Esophagus muscularis mucosa (tissue), 3 donors: ENCODE measurements at regions not wholly inside any gene's neighbourhood (a gene's known extent, or its start where the extent isn't known, plus 50 kb on each side); places are given as distances from the start of the nearest gene placed in this dataset.
"Not testable (repeated sequence)": the region's sequence is repeated elsewhere in the genome, so short reads cannot be mapped to it uniquely, and the experiment has no call there.

Experiments used
- CTCF ChIP-seq, 3 experiments: fragments of 200-600 bp in 2 of 3; fragments of 450-650 bp in 1 of 3; sonication (generic) in 2 of 3; IDR thresholded peaks; one replicate each; pipeline ENCODE4 v1.5.1; 2017 to 2019; ENCODE audit warnings: antibody characterized with exemption in 3 of 3, mild to moderate bottlenecking in 2 of 3, moderate library complexity in 1 of 3
- EP300 ChIP-seq: sonication (generic); formaldehyde crosslinking; IDR thresholded peaks from one replicate; pipeline ENCODE4 v1.6.1; 2017; ENCODE audit warnings: antibody characterized with exemption

DNA sequence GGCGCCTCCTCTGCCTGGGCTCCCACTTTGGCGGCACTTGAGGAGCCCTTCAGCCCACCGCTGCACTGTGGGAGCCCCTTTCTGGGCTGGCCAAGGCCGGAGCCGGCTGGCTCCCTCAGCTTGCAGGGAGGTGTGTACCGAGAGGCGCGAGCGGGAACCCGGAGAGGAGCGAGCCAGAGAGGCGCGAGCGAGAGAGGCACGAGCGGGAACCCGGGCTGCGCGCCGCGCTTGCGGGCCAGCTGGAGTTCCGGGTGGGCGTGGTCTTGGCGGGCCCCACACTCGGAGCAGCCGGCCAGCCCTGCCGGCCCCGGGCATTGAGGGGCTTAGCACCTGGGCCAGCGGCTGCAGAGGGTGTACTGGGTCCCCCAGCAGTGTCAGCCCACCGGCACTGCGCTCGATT is 79.2 kb upstream of the HIVEP1 start:
- TF ChIP-seq EP300; CTCF (IDR thresholded peaks at IDR 0.05): not testable (repeated sequence)
